ENCODE measurements at regions not wholly inside any gene's neighbourhood (a gene's known extent, or its start where the extent isn't known, plus 50 kb on each side); places are given as distances from the start of the nearest gene placed in this dataset.

- intact Hi-C loops (cut with DNase I) = no loop called here
- Histone ChIP-seq H3K36me3 (ENCODE audit: control insufficient read depth in 2 of 3, insufficient read depth in 3 of 3, low read length in 3 of 3) (no peaks in the 10 kb centered on the region), H3K4me1 (ENCODE audit: control insufficient read depth in 2 of 3, insufficient read depth in 2 of 3, low read depth in 1 of 3, low read length in 3 of 3) (no peaks in the 10 kb centered on the region), H3K9me3 (ENCODE audit: control insufficient read depth in 2 of 3, insufficient read depth in 1 of 3, low read length in 3 of 3) (no peaks in the 10 kb centered on the region), H3K27me3 (ENCODE audit: control insufficient read depth, insufficient read depth, low read length) (no peaks in the 10 kb centered on the region), H3K4me3 (ENCODE audit: low read length in 3 of 3) (no peak overlapping the region), H3K9ac (ENCODE audit: low read length in 3 of 3) (no peak overlapping the region), H3K27ac (ENCODE audit: low read depth in 2 of 2, low read length in 2 of 2) (no peak overlapping the region)
- TF ChIP-seq, protein P1, sequence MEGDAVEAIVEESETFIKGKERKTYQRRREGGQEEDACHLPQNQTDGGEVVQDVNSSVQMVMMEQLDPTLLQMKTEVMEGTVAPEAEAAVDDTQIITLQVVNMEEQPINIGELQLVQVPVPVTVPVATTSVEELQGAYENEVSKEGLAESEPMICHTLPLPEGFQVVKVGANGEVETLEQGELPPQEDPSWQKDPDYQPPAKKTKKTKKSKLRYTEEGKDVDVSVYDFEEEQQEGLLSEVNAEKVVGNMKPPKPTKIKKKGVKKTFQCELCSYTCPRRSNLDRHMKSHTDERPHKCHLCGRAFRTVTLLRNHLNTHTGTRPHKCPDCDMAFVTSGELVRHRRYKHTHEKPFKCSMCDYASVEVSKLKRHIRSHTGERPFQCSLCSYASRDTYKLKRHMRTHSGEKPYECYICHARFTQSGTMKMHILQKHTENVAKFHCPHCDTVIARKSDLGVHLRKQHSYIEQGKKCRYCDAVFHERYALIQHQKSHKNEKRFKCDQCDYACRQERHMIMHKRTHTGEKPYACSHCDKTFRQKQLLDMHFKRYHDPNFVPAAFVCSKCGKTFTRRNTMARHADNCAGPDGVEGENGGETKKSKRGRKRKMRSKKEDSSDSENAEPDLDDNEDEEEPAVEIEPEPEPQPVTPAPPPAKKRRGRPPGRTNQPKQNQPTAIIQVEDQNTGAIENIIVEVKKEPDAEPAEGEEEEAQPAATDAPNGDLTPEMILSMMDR (IDR thresholded peaks at IDR 0.05; ENCODE audit: borderline replicate concordance, extremely low read depth, insufficient read depth) = no peak
- FAIRE-seq = no peak
- DNase-seq = no peak
Measured at GRCh38 chr6:67639161-67639560, 995.9 kb upstream of the ADGRB3 start.

- H3K36me3 ChIP-seq (ENCODE audit: control insufficient read depth in 2 of 3, insufficient read depth in 3 of 3, low read length in 3 of 3) = no peaks in the 10 kb centered on the region
- FAIRE-seq (no peak), DNase-seq (peak in 1 of 5 donors; percentile 14)
- no peak overlapping the region for H3K9ac ChIP-seq (ENCODE audit: low read length in 3 of 3)
- intact Hi-C loops (cut with DNase I) = no loop called here
- H3K27me3 ChIP-seq (ENCODE audit: control insufficient read depth, insufficient read depth, low read length) = no peaks in the 10 kb centered on the region
- no peak overlapping the region for H3K4me3 ChIP-seq (ENCODE audit: low read length in 3 of 3)
- no peaks in the 10 kb centered on the region for H3K4me1 ChIP-seq (ENCODE audit: control insufficient read depth in 2 of 3, insufficient read depth in 2 of 3, low read depth in 1 of 3, low read length in 3 of 3)
- H3K27ac ChIP-seq (ENCODE audit: low read depth in 2 of 2, low read length in 2 of 2) = no peak overlapping the region
- no peaks in the 10 kb centered on the region for H3K9me3 ChIP-seq (ENCODE audit: control insufficient read depth in 2 of 3, insufficient read depth in 1 of 3, low read length in 3 of 3)
- TF ChIP-seq, protein P1 (IDR thresholded peaks at IDR 0.05; ENCODE audit: borderline replicate concordance, extremely low read depth, insufficient read depth) = no peak
Measured at GRCh38 chr6:67634199-67634598, 1000.9 kb upstream of the ADGRB3 start.

DNA sequence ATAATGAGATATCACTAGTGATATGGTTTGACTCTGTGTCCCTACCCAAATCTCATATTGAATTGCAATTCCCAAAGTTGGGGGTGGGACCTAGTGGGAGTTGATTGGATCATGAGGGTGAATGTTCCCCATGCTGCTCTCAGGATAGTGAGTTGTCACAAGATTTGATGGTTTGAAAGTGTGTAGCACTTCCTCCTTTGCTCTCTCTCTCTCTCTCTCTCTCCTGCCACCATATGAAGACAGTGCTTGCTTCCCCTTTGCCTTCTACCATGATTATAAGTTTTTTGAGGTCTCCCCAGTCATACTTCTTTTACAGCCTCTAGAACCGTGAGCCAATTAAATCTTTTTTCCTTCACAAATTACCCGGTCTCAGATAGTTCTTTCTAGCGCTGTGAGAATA lies 1002.0 kb upstream of the ADGRB3 start:
- TF ChIP-seq, protein P1 (IDR thresholded peaks at IDR 0.05; ENCODE audit: borderline replicate concordance, extremely low read depth, insufficient read depth) = no peak
- Histone ChIP-seq H3K9me3 (ENCODE audit: control insufficient read depth in 2 of 3, insufficient read depth in 1 of 3, low read length in 3 of 3) (no peaks in the 10 kb centered on the region), H3K27ac (ENCODE audit: low read depth in 2 of 2, low read length in 2 of 2) (no peak overlapping the region), H3K36me3 (ENCODE audit: control insufficient read depth in 2 of 3, insufficient read depth in 3 of 3, low read length in 3 of 3) (no peaks in the 10 kb centered on the region), H3K4me1 (ENCODE audit: control insufficient read depth in 2 of 3, insufficient read depth in 2 of 3, low read depth in 1 of 3, low read length in 3 of 3) (no peaks in the 10 kb centered on the region), H3K27me3 (ENCODE audit: control insufficient read depth, insufficient read depth, low read length) (no peaks in the 10 kb centered on the region), H3K4me3 (ENCODE audit: low read length in 3 of 3) (no peak overlapping the region), H3K9ac (ENCODE audit: low read length in 3 of 3) (no peak overlapping the region)
- intact Hi-C loops (cut with DNase I) = no loop called here
- FAIRE-seq (no peak), DNase-seq (no peak)

- FAIRE-seq = no peak
- TF ChIP-seq, protein P1 (IDR thresholded peaks at IDR 0.05; ENCODE audit: borderline replicate concordance, extremely low read depth, insufficient read depth) = no peak
Measured at GRCh38 chr6:67630146-67630545, 1004.9 kb upstream of the ADGRB3 start.

More at GRCh38 chr6:67630146-67630545, 1004.9 kb upstream of the ADGRB3 start:
- no peak for DNase-seq
- Histone ChIP-seq H3K27ac (ENCODE audit: low read depth in 2 of 2, low read length in 2 of 2) (no peak overlapping the region), H3K4me1 (ENCODE audit: control insufficient read depth in 2 of 3, insufficient read depth in 2 of 3, low read depth in 1 of 3, low read length in 3 of 3) (no peaks in the 10 kb centered on the region), H3K27me3 (ENCODE audit: control insufficient read depth, insufficient read depth, low read length) (no peaks in the 10 kb centered on the region), H3K36me3 (ENCODE audit: control insufficient read depth in 2 of 3, insufficient read depth in 3 of 3, low read length in 3 of 3) (no peaks in the 10 kb centered on the region), H3K4me3 (ENCODE audit: low read length in 3 of 3) (no peak overlapping the region), H3K9ac (ENCODE audit: low read length in 3 of 3) (no peak overlapping the region), H3K9me3 (ENCODE audit: control insufficient read depth in 2 of 3, insufficient read depth in 1 of 3, low read length in 3 of 3) (no peaks in the 10 kb centered on the region)
- intact Hi-C loops (cut with DNase I) = no loop called here
